Glutamatergic neuron (in vitro differentiated cells): ENCODE measurements at regions not wholly inside any gene's neighbourhood (a gene's known extent, or its start where the extent isn't known, plus 50 kb on each side); places are given as distances from the start of the nearest gene placed in this dataset.

Experiments used
- DNase-seq: peaks from one replicate; pipeline ENCODE4 v3.0.0; 2022
- H3K27ac Mint-ChIP-seq: one replicate; pipeline ENCODE4 v1.8.0; 2020; ENCODE audit warnings: mild to moderate bottlenecking, mixed read lengths, inconsistent platforms; ENCODE audit not compliant: unreplicated experiment
- H3K27me3 Mint-ChIP-seq: one replicate; pipeline ENCODE4 v1.8.0; 2020; ENCODE audit warnings: mild to moderate bottlenecking, moderate library complexity, mixed read lengths, inconsistent platforms; ENCODE audit not compliant: unreplicated experiment
- H3K36me3 Mint-ChIP-seq: one replicate; pipeline ENCODE4 v1.8.0; 2020; ENCODE audit warnings: mild to moderate bottlenecking, mixed read lengths, inconsistent platforms; ENCODE audit not compliant: unreplicated experiment
- H3K4me1 Mint-ChIP-seq: one replicate; pipeline ENCODE4 v1.8.0; 2020; ENCODE audit warnings: mild to moderate bottlenecking, low read depth, mixed read lengths, inconsistent platforms; ENCODE audit not compliant: unreplicated experiment
- H3K4me3 Mint-ChIP-seq: one replicate; pipeline ENCODE4 v1.8.0; 2020; ENCODE audit warnings: mild to moderate bottlenecking, mixed read lengths, inconsistent platforms; ENCODE audit not compliant: unreplicated experiment
- H3K9me3 Mint-ChIP-seq: one replicate; pipeline ENCODE4 v1.8.0; 2020; ENCODE audit warnings: mild to moderate bottlenecking, moderate library complexity, mixed read lengths, inconsistent platforms; ENCODE audit not compliant: unreplicated experiment
- CTCF ChIP-seq: fragments of 200-600 bp; sonication (generic); IDR thresholded peaks from one replicate; pipeline ENCODE4 v1.5.0; 2021; ENCODE audit not compliant: partially characterized antibody, unreplicated experiment

- Mint-ChIP-seq H3K27ac (no peak overlapping the region), H3K4me3 (no peak overlapping the region), H3K36me3 (no peaks in the 10 kb centered on the region), H3K27me3 (no peaks in the 10 kb centered on the region), H3K9me3 (no peaks in the 10 kb centered on the region), H3K4me1 (no peaks in the 10 kb centered on the region)
- DNase-seq, result no peak
- no peak for TF ChIP-seq CTCF
These were observed 122.3 kb downstream of the SPATA31D1 start for GRCh38 chr9:82110881-82111280.

DNA sequence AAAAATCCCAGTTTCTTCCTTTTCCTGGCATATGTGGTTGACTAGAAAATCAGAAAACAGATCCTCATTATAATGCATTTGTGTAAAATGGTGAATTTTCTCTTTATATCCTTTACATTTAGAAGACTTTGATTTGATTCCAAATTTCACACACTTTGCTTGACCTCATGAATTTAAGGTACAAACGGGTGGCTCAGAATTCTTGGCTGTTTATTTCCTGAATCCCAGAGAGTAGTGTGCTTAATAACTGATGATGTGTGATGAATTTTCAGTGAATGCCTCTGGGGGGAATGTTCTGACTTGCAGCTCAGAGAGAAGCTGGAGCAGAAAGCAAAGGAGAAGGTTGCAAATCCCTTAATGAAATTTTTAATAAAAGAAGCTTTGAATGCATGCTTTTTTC is 126.8 kb downstream of the SPATA31D1 start:
- H3K9me3 Mint-ChIP-seq, result no peaks in the 10 kb centered on the region
- H3K27me3 Mint-ChIP-seq, result no peaks in the 10 kb centered on the region
- H3K27ac Mint-ChIP-seq, result no peak overlapping the region
- no peak overlapping the region for H3K4me3 Mint-ChIP-seq
- no peaks in the 10 kb centered on the region for H3K36me3 Mint-ChIP-seq
- DNase-seq, result no peak
- H3K4me1 Mint-ChIP-seq, result no peaks in the 10 kb centered on the region
- TF ChIP-seq CTCF, result no peak

DNA sequence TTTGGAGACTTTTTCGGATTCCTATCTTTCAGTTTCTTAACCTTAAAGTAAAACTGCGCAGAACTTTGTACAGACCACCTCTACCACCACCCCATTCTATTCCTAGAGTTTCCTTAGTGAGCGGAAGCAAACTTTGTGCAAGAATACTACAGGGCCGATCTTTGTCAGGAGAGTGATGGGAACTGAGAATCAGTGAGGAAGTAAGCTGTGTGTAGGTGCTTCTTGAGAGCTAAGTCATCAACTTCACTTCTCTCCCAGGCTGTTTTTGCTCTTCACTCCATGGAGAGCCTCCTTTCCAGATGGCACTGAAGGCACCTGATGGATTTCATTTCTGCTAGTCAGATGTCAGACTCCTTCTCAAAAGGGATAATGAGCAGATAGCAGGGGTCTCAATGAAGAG is 127.3 kb downstream of the SPATA31D1 start:
- Mint-ChIP-seq H3K36me3 (no peaks in the 10 kb centered on the region), H3K4me3 (no peak overlapping the region), H3K9me3 (no peaks in the 10 kb centered on the region), H3K27ac (no peak overlapping the region), H3K4me1 (no peaks in the 10 kb centered on the region), H3K27me3 (no peaks in the 10 kb centered on the region)
- no peak for TF ChIP-seq CTCF
- no peak for DNase-seq

DNA sequence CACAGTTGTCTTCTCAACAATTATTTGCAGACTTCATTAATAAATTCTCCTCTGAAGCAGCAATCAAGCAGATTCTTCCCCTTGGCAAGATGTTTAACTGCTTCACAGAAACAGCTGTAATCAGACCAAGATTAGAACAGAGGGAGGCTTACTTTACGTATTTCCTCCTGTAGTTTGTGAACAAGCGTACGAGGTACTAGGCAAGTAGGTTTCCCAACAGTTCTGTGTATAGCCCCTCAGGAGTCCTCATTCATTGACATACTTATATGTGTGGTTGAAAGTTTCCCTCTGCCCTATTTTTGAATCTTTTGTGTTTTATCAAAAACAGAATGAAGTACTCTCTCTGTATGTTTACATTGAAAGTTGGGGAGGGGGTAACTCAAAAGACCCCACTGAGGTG is 128.0 kb downstream of the SPATA31D1 start:
- no peaks in the 10 kb centered on the region for H3K4me1 Mint-ChIP-seq
- no peaks in the 10 kb centered on the region for H3K9me3 Mint-ChIP-seq

More for the DNA sequence above, 128.0 kb downstream of the SPATA31D1 start:
- no peaks in the 10 kb centered on the region for H3K27me3 Mint-ChIP-seq
- no peak overlapping the region for H3K4me3 Mint-ChIP-seq
- H3K36me3 Mint-ChIP-seq, result no peaks in the 10 kb centered on the region
- TF ChIP-seq CTCF, result no peak
- no peak overlapping the region for H3K27ac Mint-ChIP-seq
- no peak for DNase-seq
